GM12864 (cell line): ENCODE measurements at regions not wholly inside any gene's neighbourhood (a gene's known extent, or its start where the extent isn't known, plus 50 kb on each side); places are given as distances from the start of the nearest gene placed in this dataset.
A peak's percentile ranks its signal among the peaks of the same experiment; 100 is the strongest.

ENCODE experiments used
- DNase-seq: peaks from one replicate; pipeline ENCODE4 v3.0.0-alpha.2; 2011; ENCODE audit warnings: low read depth
- H3K4me3 ChIP-seq: 2 replicates; pipeline ENCODE4 v1.5.1; 2011; ENCODE audit warnings: mild to moderate bottlenecking, low read depth, low read length, control low read depth
- TF ChIP-seq, protein P1 (sequence below): IDR thresholded peaks from 2 replicates; pipeline ENCODE4 v1.5.1; 2011; ENCODE audit warnings: low read depth, mild to moderate bottlenecking, moderate library complexity, low read length, control low read depth, inconsistent platforms; ENCODE audit errors: missing control alignments

- no peak for DNase-seq
- TF ChIP-seq, protein P1, sequence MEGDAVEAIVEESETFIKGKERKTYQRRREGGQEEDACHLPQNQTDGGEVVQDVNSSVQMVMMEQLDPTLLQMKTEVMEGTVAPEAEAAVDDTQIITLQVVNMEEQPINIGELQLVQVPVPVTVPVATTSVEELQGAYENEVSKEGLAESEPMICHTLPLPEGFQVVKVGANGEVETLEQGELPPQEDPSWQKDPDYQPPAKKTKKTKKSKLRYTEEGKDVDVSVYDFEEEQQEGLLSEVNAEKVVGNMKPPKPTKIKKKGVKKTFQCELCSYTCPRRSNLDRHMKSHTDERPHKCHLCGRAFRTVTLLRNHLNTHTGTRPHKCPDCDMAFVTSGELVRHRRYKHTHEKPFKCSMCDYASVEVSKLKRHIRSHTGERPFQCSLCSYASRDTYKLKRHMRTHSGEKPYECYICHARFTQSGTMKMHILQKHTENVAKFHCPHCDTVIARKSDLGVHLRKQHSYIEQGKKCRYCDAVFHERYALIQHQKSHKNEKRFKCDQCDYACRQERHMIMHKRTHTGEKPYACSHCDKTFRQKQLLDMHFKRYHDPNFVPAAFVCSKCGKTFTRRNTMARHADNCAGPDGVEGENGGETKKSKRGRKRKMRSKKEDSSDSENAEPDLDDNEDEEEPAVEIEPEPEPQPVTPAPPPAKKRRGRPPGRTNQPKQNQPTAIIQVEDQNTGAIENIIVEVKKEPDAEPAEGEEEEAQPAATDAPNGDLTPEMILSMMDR: no peak
These were observed 78.8 kb upstream of the TDRD3 start for GRCh38 chr13:60318186-60318585.

DNA sequence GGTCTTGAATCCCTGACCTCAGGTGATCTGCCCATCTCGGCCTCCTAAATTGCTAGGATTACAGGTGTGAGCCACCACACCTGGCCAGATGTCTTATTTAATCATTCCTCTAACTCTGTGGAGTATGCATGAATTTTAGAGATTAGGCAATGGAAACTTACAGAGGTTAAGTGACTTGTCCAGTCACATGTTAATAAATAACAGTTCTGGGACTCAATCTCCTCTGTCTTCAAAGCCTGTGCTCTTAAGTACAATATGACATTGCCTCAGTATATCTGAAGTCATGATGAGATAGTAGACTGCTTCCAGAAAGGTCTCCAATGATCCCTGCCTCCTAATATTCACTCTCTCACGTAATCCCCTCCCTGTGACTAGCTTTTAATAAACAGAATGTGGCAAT is 72.9 kb upstream of the TDRD3 start:
- DNase-seq: no peak
- H3K4me3 ChIP-seq: no peak overlapping the region
- TF ChIP-seq, protein P1: no peak

More at GRCh38 chr13:60318186-60318585, 78.8 kb upstream of the TDRD3 start:
- no peak overlapping the region for H3K4me3 ChIP-seq

DNA sequence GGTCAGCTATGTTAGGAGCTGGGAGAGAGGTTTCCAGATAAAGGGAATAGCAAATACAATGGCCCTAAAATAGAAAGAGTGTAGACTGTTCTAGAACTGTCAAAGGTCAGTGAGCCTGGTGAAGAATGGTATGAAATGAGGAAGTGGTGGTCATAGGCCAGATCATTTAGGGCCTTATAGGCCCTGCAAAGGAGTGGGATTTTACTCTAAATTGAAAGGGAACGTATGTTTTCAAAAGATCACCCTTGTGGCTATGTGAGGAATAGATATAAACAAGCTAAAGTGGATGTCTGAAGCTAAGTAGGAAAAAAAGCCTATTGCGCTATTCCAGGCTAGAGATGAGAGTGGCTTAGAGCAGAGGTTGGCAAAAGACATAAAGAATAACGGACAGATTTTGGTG is 70.7 kb upstream of the TDRD3 start:
- H3K4me3 ChIP-seq: no peak overlapping the region
- TF ChIP-seq, protein P1: no peak
- no peak for DNase-seq

- TF ChIP-seq, protein P1: no peak
- no peak overlapping the region for H3K4me3 ChIP-seq
- no peak for DNase-seq
These were observed 69.5 kb upstream of the TDRD3 start for GRCh38 chr13:60327511-60327910.

- TF ChIP-seq, protein P1: no peak
- DNase-seq: no peak
- H3K4me3 ChIP-seq: no peak overlapping the region
These were observed 68.9 kb upstream of the TDRD3 start for GRCh38 chr13:60328073-60328472.

- no peak overlapping the region for H3K4me3 ChIP-seq
- peak; percentile 19 for DNase-seq
- TF ChIP-seq, protein P1: peak; percentile 59
These were observed 67.6 kb upstream of the TDRD3 start for GRCh38 chr13:60329221-60329923.
